Cardiac septum (tissue), 1 donor: ENCODE measurements at regions not wholly inside any gene's neighbourhood (a gene's known extent, or its start where the extent isn't known, plus 50 kb on each side); places are given as distances from the start of the nearest gene placed in this dataset.
"Not testable (repeated sequence)": the region's sequence is repeated elsewhere in the genome, so short reads cannot be mapped to it uniquely, and the experiment has no call there.

Experiments
- DNase-seq: peaks from one replicate; pipeline ENCODE4 v3.0.0-alpha.2; 2020; ENCODE audit warnings: low spot score
- intact Hi-C: fragments of 100-400 bp; cut with DNase I; formaldehyde crosslinking; loops from one replicate; pipeline ENCODE4 v1.14.0; 2022
- donor health status: DM: no; HTN: no; CAD: no.

GRCh38 chr20:5492937-5493336, 117.9 kb downstream of the GPCPD1 start:
- intact Hi-C loops: no loop called here
- no peak for DNase-seq

- intact Hi-C loops: no loop called here
- no peak for DNase-seq
These were observed 119.4 kb downstream of the GPCPD1 start for GRCh38 chr20:5491455-5491854.

DNA sequence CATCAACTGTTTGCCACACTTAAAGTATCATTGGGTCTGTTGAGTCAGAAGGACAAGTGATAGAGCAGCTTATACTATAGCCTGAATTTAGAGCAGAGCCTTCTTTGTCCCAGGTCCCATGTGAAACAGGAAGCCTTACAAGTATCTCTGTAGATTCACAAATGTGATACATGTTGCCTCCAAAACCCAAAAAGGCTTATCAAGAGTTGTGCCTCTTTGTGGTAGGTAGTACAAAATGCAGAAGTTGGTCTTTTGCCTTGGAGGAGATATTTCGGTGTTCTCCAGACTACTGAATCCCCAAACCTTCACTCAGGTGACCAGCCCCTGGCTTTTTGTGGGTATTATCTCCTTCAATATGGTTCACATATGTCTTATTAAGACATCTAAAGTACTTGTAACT, 121.2 kb downstream of the GPCPD1 start:
- intact Hi-C loops: no loop called here

DNA sequence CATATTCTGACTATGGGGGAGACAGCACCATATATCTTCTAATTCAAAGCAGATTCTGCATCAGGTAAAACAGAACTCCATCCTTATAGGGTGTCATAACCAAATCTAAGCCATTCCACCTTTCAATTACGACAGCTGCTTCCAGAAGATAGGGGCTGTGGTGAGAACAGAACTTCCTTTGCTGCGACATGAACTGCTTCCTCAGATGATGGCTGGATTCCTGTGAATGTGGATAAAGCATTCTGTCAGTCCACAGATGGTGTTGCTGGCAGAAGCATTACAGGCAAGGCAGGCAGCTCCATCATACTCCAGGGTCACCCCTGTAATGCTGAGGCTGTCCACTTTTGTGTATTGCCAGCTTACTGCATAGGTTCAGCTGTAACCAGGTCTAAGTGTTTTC, 122.0 kb downstream of the GPCPD1 start:
- intact Hi-C loops: no loop called here
- DNase-seq: no peak

More for the DNA sequence above, 121.2 kb downstream of the GPCPD1 start:
- DNase-seq: no peak

DNA sequence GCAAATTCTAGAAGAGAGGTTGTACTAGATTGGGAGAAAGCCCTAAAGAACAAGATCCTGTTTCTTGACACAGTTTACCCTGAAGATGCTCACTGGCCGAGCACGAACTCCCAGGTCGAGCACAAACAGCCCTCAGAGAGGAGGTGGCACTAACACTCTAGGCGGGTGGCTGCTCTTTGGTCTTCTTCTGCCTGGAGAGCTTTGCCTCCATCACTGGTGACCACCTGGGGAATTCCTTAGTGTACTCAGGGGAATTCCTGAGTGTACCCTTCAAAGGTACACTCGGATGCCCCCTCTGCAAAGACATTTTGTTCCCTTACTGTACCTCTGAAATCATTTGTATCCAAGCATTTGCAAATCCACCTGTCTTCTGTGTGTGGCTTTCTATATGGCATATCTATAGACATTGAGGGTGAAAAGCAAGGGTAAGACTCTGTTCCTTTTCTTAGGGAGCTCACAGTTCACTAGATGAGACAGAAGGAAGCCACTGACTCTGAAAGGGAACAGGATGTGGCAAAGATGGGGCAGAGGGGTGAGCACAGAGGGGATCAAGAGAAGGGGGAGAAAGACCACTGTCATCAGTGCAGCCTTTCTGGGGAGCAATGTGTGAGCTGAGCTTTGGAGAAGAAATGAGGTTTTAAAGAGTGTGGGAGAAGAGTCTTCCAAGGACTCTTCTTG, 124.3 kb downstream of the GPCPD1 start:
- intact Hi-C loops: no loop called here
- no peak for DNase-seq

DNA sequence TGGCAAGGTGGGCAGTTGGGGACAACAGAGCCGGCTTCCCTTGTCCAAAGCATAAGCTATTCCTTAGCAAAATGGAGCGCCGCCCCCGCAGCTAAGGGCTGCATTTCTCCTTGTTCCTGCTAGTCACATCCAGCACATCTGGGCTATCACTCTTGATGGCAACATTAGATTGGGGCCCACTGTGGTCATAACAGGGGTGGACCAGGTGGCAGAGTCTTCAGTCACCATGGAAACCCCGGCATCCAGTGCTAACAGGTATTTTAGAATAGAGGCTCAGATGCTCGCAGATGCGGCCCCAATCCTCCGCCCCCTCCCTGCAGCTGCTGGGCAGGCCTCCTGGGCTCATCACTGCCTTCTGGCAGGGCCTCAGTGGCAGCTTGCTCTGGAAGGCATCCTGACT, 125.9 kb downstream of the GPCPD1 start:
- no peak for DNase-seq
- intact Hi-C loops: no loop called here

GRCh38 chr20:5484346-5484745, 126.5 kb downstream of the GPCPD1 start:
- intact Hi-C loops: no loop called here
- no peak for DNase-seq

- intact Hi-C loops: no loop called here
- DNase-seq: no peak
These were observed 128.0 kb downstream of the GPCPD1 start for GRCh38 chr20:5482791-5483190.

GRCh38 chr20:5481872-5482271, 128.9 kb downstream of the GPCPD1 start:
- intact Hi-C loops: no loop called here
- no peak for DNase-seq

DNA sequence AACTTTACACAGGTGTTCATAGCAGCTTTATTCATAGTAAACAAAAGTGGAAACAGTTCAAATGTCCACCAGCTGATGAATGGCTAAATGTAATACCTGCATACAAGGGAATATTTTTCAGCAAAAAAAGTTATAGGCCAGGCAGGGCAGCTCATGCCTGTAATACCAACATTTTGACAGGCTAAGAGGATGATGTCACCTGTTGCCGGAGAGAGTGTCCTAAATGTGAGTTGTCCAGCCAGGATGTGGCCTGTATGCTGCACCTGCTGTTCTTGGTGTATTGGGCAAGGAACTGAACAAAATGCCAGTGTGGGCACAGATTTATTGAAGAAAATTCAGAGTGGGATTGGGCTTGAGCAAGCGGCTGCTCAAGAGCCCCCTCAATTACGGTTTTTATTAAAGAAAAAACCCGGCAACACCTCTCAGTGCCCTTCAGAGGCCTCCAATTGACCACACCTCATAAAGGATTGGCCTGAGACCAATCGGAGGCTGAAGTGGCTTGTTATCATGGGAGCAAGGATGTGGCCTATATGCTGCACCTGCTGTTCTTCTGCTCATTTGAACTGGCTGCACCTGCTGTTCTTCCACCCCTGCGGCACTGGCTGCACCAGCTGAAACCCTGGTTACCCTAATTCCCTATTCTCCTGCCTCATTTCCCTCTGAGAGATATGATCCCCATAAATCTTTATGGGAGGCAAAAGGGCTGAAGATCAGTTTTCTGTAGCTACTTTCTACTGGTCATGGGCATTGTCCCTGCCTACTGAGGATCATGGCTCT, 129.8 kb downstream of the GPCPD1 start:
- intact Hi-C loops: no loop called here
- no peak for DNase-seq

DNA sequence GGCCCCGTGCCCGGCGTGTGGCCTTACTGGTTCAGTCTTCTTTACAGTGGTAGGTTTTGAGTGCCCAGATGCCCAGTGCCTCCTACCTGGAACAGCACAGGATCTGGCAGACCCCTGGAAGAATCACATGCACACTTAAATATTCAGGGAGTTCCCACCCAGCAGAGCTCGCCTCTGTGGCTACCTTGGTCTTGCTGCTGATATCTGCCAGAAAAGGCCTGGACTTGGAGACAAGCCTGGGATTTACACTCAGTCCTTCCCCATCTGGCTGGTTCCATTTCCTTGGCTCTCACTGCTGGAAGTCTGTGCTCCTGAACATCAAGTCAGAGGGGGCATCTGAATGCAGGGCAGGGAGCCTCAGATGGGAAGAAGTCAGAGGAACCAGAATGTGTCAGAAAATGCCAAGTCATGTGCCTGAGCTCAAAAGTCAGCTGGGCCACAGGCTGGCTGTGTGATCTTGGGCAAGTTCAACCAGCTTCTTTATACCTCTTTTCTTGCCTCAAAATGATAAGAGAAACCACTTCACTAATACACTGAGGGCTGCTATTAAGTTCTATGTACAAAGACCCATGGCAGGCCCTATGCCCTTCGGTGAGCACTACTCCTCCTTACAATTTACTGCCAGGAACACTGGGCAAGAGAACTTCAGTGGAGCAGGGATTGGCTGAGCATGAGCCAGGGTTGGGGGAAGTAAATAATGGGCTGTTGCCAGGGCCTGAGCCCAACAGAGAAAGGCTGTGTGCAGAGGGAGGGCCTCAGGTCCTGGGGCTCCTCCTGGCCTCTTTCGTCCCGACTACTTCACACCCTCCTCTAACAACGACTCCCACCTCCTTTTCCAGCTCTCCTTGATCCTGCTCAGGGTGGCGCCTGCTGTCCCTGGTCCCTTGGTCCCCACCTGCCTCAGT, 135.9 kb downstream of the GPCPD1 start:
- intact Hi-C loops: no loop called here
- no peak for DNase-seq

GRCh38 chr20:5471866-5472265, 138.9 kb downstream of the GPCPD1 start:
- intact Hi-C loops, DNase-seq: not testable (repeated sequence)

- no peak for DNase-seq
- intact Hi-C loops: no loop called here
These were observed 139.4 kb downstream of the GPCPD1 start for GRCh38 chr20:5471368-5471767.

DNA sequence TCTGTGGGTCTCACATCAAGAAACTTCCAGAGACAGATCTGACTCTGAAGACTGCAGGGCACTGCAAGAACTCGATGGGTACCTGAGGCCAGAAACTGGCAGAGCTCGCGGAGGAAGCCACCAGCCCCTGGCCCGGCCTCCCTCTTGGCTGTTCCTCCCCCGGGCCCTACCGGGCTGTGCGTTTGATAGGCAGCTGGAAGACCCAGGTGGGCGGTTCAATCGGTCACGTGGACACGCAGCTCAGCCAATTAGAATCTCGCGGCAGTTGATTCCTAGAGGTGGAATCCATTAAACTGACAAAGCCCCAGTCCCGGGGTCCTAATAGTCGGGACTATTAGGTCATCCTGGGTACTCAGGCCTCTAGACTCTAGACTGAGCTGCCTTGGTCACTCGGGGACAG, 139.9 kb downstream of the GPCPD1 start:
- intact Hi-C loops: no loop called here
- no peak for DNase-seq

DNA sequence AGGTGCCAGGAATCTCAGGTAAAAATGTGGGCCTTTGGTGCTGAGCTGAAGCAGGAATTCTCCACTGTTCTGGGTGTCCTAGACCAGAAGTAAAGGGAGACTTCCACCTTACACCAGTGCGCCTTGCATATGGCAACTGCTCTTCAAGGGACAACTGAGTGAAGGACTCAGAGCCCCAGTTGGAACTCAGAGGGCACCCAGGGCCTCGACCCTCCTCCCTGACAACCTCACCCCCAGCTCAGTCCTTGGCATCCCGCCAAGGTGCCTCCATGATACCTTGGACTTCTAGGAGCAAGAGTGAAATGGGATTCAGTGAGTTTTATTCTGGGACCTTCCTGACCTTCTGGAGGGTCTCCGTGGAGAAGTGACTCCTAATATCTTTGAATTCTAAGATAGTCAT, 140.3 kb downstream of the GPCPD1 start:
- DNase-seq: no peak
- intact Hi-C loops: no loop called here

- no peak for DNase-seq
- intact Hi-C loops: no loop called here
These were observed 141.7 kb downstream of the GPCPD1 start for GRCh38 chr20:5469111-5469510.

GRCh38 chr20:5467086-5467485, 143.7 kb downstream of the GPCPD1 start:
- intact Hi-C loops: no loop called here

DNA sequence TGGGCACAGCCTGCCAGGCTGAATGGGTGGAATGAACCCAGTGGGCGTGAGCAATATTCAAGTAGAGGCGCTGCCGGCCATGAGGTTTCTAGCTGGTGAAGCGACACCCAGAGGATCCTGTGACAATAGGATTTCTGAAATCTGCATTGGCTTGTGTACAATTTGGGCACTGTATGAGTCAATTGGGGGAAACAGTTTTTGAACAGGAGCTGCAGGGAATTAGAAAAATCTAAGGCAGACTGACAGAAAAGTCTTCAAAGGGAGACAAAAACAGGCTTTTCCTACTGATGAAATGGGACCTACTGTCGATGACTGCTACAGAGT, 145.2 kb downstream of the GPCPD1 start:
- DNase-seq: no peak
- intact Hi-C loops: no loop called here

More at GRCh38 chr20:5467086-5467485, 143.7 kb downstream of the GPCPD1 start:
- no peak for DNase-seq

DNA sequence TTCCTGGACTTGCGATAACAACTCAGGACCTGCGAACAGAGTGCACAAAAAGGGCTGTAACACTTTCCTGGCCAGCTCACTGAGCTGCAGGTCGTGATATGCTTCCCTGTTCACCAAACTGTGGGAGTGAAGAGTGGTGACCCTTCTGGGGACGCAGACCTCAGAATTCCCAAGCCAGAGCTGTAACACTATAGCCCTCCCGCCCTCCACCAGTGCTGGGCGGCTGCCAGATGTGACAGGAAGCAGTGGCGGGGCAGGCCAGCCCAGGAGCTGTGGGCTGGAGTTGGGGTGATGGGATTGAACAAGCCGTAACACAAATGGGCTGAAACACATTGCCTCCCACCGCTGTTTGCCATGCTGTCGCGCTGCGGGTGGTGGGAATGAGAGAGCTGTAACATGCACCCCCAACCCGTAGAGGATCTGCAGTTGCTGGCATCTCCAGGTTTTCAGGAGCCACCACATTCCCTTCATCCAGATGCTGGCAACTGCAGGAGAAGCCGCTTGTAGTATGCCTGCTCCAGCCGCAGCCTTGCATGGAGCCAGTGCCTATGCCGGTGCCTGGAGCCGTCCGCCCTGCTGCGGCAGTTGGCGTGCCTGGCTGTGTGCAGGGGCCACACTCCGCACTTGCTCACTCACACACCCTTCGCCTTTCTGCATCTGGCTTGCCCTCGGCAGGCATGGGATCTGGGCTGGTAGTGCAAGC, 145.8 kb downstream of the GPCPD1 start:
- no peak for DNase-seq
- intact Hi-C loops: no loop called here
